Endothelial cell of umbilical vein (primary cell): ENCODE measurements at regions not wholly inside any gene's neighbourhood (a gene's known extent, or its start where the extent isn't known, plus 50 kb on each side); places are given as distances from the start of the nearest gene placed in this dataset.

ENCODE experiments used
- BruUV-seq: library from RNA; stranded (reverse); fragments of 400-500 nt; replicated peaks from 2 replicates; lab custom pipeline; 2021; lab: Mats Ljungman, UMichigan
- CTCF ChIA-PET: fragments of 300-600, 350-600 bp; sonication (Branson Sonifier 250); formaldehyde crosslinking; loops from one replicate; lab custom pipeline; 2021; ENCODE audit warnings: antibody characterized with exemption, inconsistent platforms; lab: Charles Lee
- POLR2A ChIA-PET: fragments of 300-600, 350-600 bp; sonication (Branson Sonifier 250); formaldehyde crosslinking; loops from one replicate; lab custom pipeline; 2021; ENCODE audit warnings: antibody characterized with exemption, inconsistent platforms; lab: Charles Lee
- DNase-seq: peaks from one replicate; pipeline ENCODE4 v3.0.0-alpha.2; 2011; ENCODE audit warnings: low read depth, low spot score
- FAIRE-seq: peaks from 2 replicates; lab custom pipeline; 2011; peaks lifted over from hg19 to GRCh38; lab: Jason Lieb, UNC
- H2AFZ ChIP-seq: 2 replicates; pipeline ENCODE4 v1.6.0; 2012; ENCODE audit warnings: low read depth, low read length, control low read depth, inconsistent platforms
- H3K27ac ChIP-seq: 2 replicates; pipeline ENCODE4 v1.5.1; 2011; ENCODE audit warnings: low read depth, mild to moderate bottlenecking, control low read depth, low read length, moderate library complexity; ENCODE audit not compliant: insufficient read depth
- H3K27me3 ChIP-seq, 2 experiments: 2 replicates each; pipeline versions ENCODE4 v1.6.0 to v1.6.1; 2011; ENCODE audit warnings: low read length in 2 of 2, mixed read lengths in 1 of 2; ENCODE audit not compliant: control insufficient read depth in 2 of 2, insufficient read depth in 2 of 2
- H3K36me3 ChIP-seq, 2 experiments: 2 replicates in 1 of 2; 3 replicates in 1 of 2; pipeline ENCODE4 v1.5.1; 2011; ENCODE audit warnings: low read length in 2 of 2, mild to moderate bottlenecking in 1 of 2, moderate library complexity in 1 of 2; ENCODE audit not compliant: control insufficient read depth in 2 of 2, insufficient read depth in 2 of 2; ENCODE audit errors: extremely low read depth in 1 of 2
- H3K4me1 ChIP-seq: 3 replicates; pipeline ENCODE4 v1.5.1; 2011; ENCODE audit warnings: mild to moderate bottlenecking, low read length; ENCODE audit not compliant: control insufficient read depth, insufficient read depth; ENCODE audit errors: extremely low read depth
- H3K4me2 ChIP-seq: 2 replicates; pipeline ENCODE4 v1.6.1; 2011; ENCODE audit warnings: low read length, control low read depth, mixed read lengths; ENCODE audit not compliant: insufficient read depth
- H3K4me3 ChIP-seq, 3 experiments: fragments of 200-600 bp in 1 of 3; sonication (generic), shearing (Covaris generic) in 1 of 3; replicated peaks in 1 of 3; 2 replicates each; pipeline ENCODE4 v1.5.1; 2011 to 2016; ENCODE audit warnings: control low read depth in 3 of 3, low read length in 3 of 3, mild to moderate bottlenecking in 2 of 3, inconsistent platforms in 1 of 3, low read depth in 1 of 3, moderate library complexity in 1 of 3; ENCODE audit not compliant: insufficient read depth in 1 of 3
- H3K79me2 ChIP-seq: 2 replicates; pipeline ENCODE4 v1.6.0; 2012; ENCODE audit warnings: low read length, inconsistent platforms; ENCODE audit not compliant: control insufficient read depth, insufficient read depth
- H3K9ac ChIP-seq: replicated peaks from 2 replicates; pipeline ENCODE3; 2011; ENCODE audit warnings: low read length, control low read depth; ENCODE audit not compliant: insufficient read depth; ENCODE audit errors: extremely low read depth
- H3K9me1 ChIP-seq: replicated peaks from 3 replicates; pipeline ENCODE4 v1.6.0; 2011; ENCODE audit warnings: mild to moderate bottlenecking, low read length; ENCODE audit not compliant: control insufficient read depth, insufficient read depth; ENCODE audit errors: extremely low read depth
- H3K9me3 ChIP-seq: replicated peaks from 2 replicates; pipeline ENCODE4 v1.5.1; 2012; ENCODE audit warnings: low read length, inconsistent platforms; ENCODE audit not compliant: control insufficient read depth, insufficient read depth
- H4K20me1 ChIP-seq: replicated peaks from 2 replicates; pipeline ENCODE3; 2011; ENCODE audit warnings: mild to moderate bottlenecking, low read length; ENCODE audit not compliant: control insufficient read depth, insufficient read depth; ENCODE audit errors: extremely low read depth
- MYC ChIP-seq: IDR thresholded peaks from one replicate; pipeline ENCODE4 v1.6.1; 2011; ENCODE audit warnings: mild to moderate bottlenecking, low read depth, low read length
- dilution Hi-C: fragments of 300-500 bp; cut with MboI; formaldehyde crosslinking; loops from one replicate; pipeline ENCODE4 v1.15.0; 2019; ENCODE audit warnings: low sequenced_read_pairs; ENCODE audit not compliant: extremely low pct_ligation_motif_present
- intact Hi-C: fragments of 100-400 bp; cut with micrococcal nuclease; formaldehyde crosslinking; loops from one replicate; pipeline ENCODE4 v1.10.0; 2022
- TF ChIP-seq, protein P1 (sequence below), 2 donors: IDR thresholded peaks; 1 replicate in 1 of 2; 2 replicates in 1 of 2; pipeline ENCODE4 v1.5.1; 2011; ENCODE audit warnings: low read length in 2 of 2, mild to moderate bottlenecking in 2 of 2, moderate library complexity in 2 of 2, control low read depth in 1 of 2, inconsistent platforms in 1 of 2, low read depth in 1 of 2; ENCODE audit not compliant: insufficient read depth in 1 of 2; ENCODE audit errors: extremely low read depth in 1 of 2

DNA sequence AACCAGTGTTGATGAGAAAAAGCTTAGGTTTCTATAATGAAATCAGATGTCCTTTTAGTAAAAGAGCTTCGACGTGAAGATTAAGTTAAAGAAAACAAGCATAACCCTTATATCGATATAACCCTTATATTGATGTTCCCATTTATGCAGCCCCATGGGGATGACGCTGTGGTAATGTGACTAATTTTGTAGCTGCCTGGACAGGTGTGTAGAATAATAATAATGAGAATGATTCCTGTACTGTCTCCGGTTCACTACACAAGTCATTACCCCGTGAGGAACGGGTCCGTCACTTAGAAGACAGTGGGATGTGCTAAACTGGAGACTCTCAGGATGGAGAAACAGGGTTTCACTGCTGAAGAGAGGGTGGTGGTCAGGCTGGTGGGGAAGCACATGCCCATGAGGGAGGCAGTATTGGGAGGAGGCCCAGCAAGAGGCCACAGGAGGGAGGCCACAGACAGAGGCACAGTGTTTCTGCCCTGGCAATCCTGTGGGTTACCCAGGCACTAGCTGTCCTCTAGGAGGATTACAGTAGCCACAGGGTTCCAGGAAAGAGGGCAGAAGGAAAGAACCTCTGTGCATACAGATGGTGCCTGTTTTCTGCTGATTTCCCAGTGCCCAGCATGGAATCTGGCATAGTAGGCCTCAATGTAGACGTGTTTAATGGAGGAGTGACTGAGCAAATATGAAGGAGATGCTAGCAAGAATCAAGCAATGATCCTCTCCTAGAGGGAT lies 191.1 kb upstream of the TSC22D2 start:
- CTCF ChIA-PET, result interaction anchor here (0.7 to 5.4 kb wide), 10 partner anchors 9 to 337 kb away, joined by 3 to 41 read pairs (median 4); no protein-coding TSS in a partner anchor

More for the DNA sequence above, 191.1 kb upstream of the TSC22D2 start:
- Histone ChIP-seq H3K27me3 (peaks cover 26 to 30% of the 10 kb centered on the region in 2 experiments), H3K27ac (no peak overlapping the region), H3K9me3 (no peaks in the 10 kb centered on the region), H2AFZ (no peak overlapping the region), H3K4me3 (no peak overlapping the region), H3K79me2 (no peaks in the 10 kb centered on the region), H4K20me1 (no peaks in the 10 kb centered on the region), H3K4me2 (no peak overlapping the region), H3K4me1 (no peaks in the 10 kb centered on the region), H3K9me1 (no peaks in the 10 kb centered on the region), H3K36me3 (no peaks in the 10 kb centered on the region), H3K9ac (no peak overlapping the region)
- BruUV-seq, result no TSS peak
- TF ChIP-seq, protein P1, sequence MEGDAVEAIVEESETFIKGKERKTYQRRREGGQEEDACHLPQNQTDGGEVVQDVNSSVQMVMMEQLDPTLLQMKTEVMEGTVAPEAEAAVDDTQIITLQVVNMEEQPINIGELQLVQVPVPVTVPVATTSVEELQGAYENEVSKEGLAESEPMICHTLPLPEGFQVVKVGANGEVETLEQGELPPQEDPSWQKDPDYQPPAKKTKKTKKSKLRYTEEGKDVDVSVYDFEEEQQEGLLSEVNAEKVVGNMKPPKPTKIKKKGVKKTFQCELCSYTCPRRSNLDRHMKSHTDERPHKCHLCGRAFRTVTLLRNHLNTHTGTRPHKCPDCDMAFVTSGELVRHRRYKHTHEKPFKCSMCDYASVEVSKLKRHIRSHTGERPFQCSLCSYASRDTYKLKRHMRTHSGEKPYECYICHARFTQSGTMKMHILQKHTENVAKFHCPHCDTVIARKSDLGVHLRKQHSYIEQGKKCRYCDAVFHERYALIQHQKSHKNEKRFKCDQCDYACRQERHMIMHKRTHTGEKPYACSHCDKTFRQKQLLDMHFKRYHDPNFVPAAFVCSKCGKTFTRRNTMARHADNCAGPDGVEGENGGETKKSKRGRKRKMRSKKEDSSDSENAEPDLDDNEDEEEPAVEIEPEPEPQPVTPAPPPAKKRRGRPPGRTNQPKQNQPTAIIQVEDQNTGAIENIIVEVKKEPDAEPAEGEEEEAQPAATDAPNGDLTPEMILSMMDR (IDR thresholded peaks at IDR 0.05; ENCODE audit: extremely low read depth in 1 of 2, insufficient read depth in 1 of 2, low read depth in 1 of 2, low read length in 2 of 2), result no peak
- no peak for TF ChIP-seq MYC
- POLR2A ChIA-PET, result no interaction called here
- FAIRE-seq (no peak), DNase-seq (no peak)
- intact Hi-C loops, result no loop called here
- dilution Hi-C loops, result no loop called here
